NT2/D1 (cell line): ENCODE measurements at regions not wholly inside any gene's neighbourhood (a gene's known extent, or its start where the extent isn't known, plus 50 kb on each side); places are given as distances from the start of the nearest gene placed in this dataset.

Source experiments
- SUZ12 ChIP-seq: IDR thresholded peaks from 2 replicates; pipeline ENCODE4 v1.6.1; 2011; ENCODE audit not compliant: insufficient read length, insufficient read depth; ENCODE audit errors: extremely low read depth
- YY1 ChIP-seq: IDR thresholded peaks from 2 replicates; pipeline ENCODE4 v1.6.1; 2011; ENCODE audit not compliant: insufficient read length, insufficient read depth

GRCh38 chr18:8904316-8904715 is 198.2 kb upstream of the NDUFV2 start:
- no peak for TF ChIP-seq YY1
- no peak for TF ChIP-seq SUZ12
